AG09319 (cell line): ENCODE measurements at regions not wholly inside any gene's neighbourhood (a gene's known extent, or its start where the extent isn't known, plus 50 kb on each side); places are given as distances from the start of the nearest gene placed in this dataset.
"Not testable (repeated sequence)": the region's sequence is repeated elsewhere in the genome, so short reads cannot be mapped to it uniquely, and the experiment has no call there.

ENCODE experiments used
- DNase-seq: peaks from one replicate; pipeline ENCODE4 v3.0.0-alpha.2; 2010; ENCODE audit warnings: low read depth; ENCODE audit errors: extremely low read depth
- CTCF ChIP-seq: IDR thresholded peaks from 2 replicates; pipeline ENCODE4 v1.5.1; 2011; ENCODE audit warnings: low read depth, mild to moderate bottlenecking, inconsistent platforms, low read length, moderate library complexity

GRCh38 chr5:30523061-30523460, 670.4 kb upstream of the CDH6 start:
- TF ChIP-seq CTCF = no peak
- DNase-seq = no peak

- DNase-seq = no peak
- TF ChIP-seq CTCF = no peak
Measured at GRCh38 chr5:30505014-30505886, 688.2 kb upstream of the CDH6 start.

- DNase-seq = no peak
- TF ChIP-seq CTCF = no peak
Measured at GRCh38 chr5:30502277-30502676, 691.2 kb upstream of the CDH6 start.

GRCh38 chr5:30501065-30501464, 692.4 kb upstream of the CDH6 start:
- no peak for DNase-seq
- TF ChIP-seq CTCF = no peak

GRCh38 chr5:30500513-30500912, 693.0 kb upstream of the CDH6 start:
- TF ChIP-seq CTCF = no peak
- no peak for DNase-seq

GRCh38 chr5:30499402-30499801, 694.1 kb upstream of the CDH6 start:
- TF ChIP-seq CTCF = no peak
- DNase-seq = no peak

GRCh38 chr5:30498972-30499371, 694.5 kb upstream of the CDH6 start:
- TF ChIP-seq CTCF = no peak
- no peak for DNase-seq

- DNase-seq = not testable (repeated sequence)
Measured at GRCh38 chr5:30498509-30498908, 695.0 kb upstream of the CDH6 start.

- DNase-seq = not testable (repeated sequence)
Measured at GRCh38 chr5:30494113-30494512, 699.4 kb upstream of the CDH6 start.
